Stimulated activated CD4-positive, alpha-beta T cell treated with anti-CD3 and anti-CD28 coated beads, Interleukin-1b, Interleukin-23, amount 100 ng/mL, for 24 hours (primary cell): ENCODE measurements at regions not wholly inside any gene's neighbourhood (a gene's known extent, or its start where the extent isn't known, plus 50 kb on each side); places are given as distances from the start of the nearest gene placed in this dataset.

Experiments
- DNase-seq, 4 experiments: peaks; one replicate each; pipeline ENCODE4 v3.0.0-alpha.2; 2020; ENCODE audit warnings: low read depth in 4 of 4, low spot score in 1 of 4

- no peak for DNase-seq
These were observed 206.6 kb downstream of the UACA start for GRCh38 chr15:70556779-70557178.

- no peak for DNase-seq
These were observed 207.1 kb downstream of the UACA start for GRCh38 chr15:70556151-70556741.

- no peak for DNase-seq
These were observed 207.6 kb downstream of the UACA start for GRCh38 chr15:70555713-70556112.

GRCh38 chr15:70547846-70548487 is 215.4 kb downstream of the UACA start:
- DNase-seq, result no peak

- no peak for DNase-seq
These were observed 217.8 kb downstream of the UACA start for GRCh38 chr15:70545526-70545925.

- no peak for DNase-seq
These were observed 221.8 kb downstream of the UACA start for GRCh38 chr15:70541511-70541910.

GRCh38 chr15:70539912-70540530 is 223.3 kb downstream of the UACA start:
- no peak for DNase-seq

GRCh38 chr15:70539409-70539808 is 223.9 kb downstream of the UACA start:
- no peak for DNase-seq

GRCh38 chr15:70538278-70538677 is 225.1 kb downstream of the UACA start:
- DNase-seq, result no peak

- no peak for DNase-seq
These were observed 227.4 kb downstream of the UACA start for GRCh38 chr15:70535955-70536338.

GRCh38 chr15:70535071-70535954 is 228.0 kb downstream of the UACA start:
- DNase-seq, result no peak

GRCh38 chr15:70533931-70534742 is 229.2 kb downstream of the UACA start:
- DNase-seq, result no peak

GRCh38 chr15:70532531-70533186 is 230.7 kb downstream of the UACA start:
- no peak for DNase-seq

- DNase-seq, result no peak
These were observed 231.8 kb downstream of the UACA start for GRCh38 chr15:70531576-70531975.

- DNase-seq, result no peak
These were observed 232.5 kb downstream of the UACA start for GRCh38 chr15:70530906-70531305.

- DNase-seq, result no peak
These were observed 232.9 kb downstream of the UACA start for GRCh38 chr15:70530503-70530902.

GRCh38 chr15:70530017-70530499 is 233.3 kb downstream of the UACA start:
- no peak for DNase-seq

GRCh38 chr15:70528816-70529215 is 234.5 kb downstream of the UACA start:
- DNase-seq, result no peak

GRCh38 chr15:70528270-70528706 is 235.1 kb downstream of the UACA start:
- DNase-seq, result no peak

GRCh38 chr15:70526974-70527325 is 236.4 kb downstream of the UACA start:
- DNase-seq, result no peak
